Left renal cortex interstitium (tissue), 4 donors: ENCODE measurements at regions not wholly inside any gene's neighbourhood (a gene's known extent, or its start where the extent isn't known, plus 50 kb on each side); places are given as distances from the start of the nearest gene placed in this dataset.
A peak's percentile ranks its signal among the peaks of the same experiment; 100 is the strongest.
"Not testable (repeated sequence)": the region's sequence is repeated elsewhere in the genome, so short reads cannot be mapped to it uniquely, and the experiment has no call there.

Source experiments
- DNase-seq, 4 donors: peaks; one replicate each; pipeline ENCODE4 v3.0.0-alpha.2; 2013; ENCODE audit warnings: low read depth in 4 of 4, low spot score in 2 of 4, missing footprints in 1 of 4

DNA sequence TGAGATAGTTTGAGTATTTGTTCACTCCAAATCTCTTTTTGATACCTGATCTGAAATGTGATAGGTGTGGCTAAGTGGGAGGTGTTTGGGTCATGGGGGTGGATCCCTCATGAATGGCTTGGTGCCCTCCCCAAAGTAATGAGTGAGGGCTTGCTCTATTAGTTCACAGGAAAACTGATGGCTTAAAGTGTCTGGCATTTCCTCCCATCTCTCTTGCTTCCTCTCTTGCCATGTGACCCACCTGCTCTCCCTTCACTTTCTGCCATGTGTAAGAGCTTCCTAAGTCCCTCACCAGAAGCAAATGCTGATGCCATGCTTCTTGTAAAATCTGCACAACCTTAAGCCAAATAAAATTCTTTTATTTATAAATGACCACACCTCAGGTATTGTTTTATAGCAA, 61.1 kb downstream of the MAD2L1 start:
- DNase-seq, result no peak

DNA sequence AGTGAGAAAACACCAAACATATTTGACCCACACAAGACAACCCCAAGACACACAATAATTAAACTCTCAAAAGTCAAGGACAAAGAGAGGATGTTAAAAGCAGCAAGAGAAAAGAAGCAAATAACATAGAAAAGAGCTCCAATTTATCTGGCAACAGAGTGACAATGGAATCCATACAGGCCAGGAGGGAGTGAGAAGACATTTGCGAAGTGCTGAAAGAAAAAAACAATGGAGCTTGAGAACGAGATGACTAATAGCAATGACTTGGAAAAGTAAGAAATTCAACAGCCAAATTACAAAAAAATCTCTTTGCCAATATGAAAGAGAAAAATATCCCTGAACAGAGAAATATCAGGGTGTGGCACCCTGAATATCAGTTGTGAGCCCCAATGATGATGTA, 61.6 kb downstream of the MAD2L1 start:
- DNase-seq, result no peak

DNA sequence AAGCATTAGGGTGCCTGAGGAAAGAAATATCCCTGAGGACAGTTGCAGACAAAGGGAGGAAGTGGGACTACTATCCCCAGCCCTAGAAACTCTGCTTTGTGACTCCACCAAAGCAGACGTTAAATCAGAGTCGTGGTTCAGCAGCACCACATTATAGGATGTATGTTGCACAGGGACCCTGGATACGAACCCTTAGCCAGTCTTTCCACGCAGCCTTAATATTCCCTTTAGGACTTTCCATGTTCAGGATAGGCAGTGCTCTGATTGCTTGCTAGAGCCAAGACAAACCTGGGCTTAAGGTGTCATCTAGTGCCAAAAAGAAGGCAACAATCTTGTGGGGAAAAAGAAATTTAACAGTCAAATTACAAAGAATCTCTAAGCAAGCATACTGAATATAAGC, 62.6 kb downstream of the MAD2L1 start:
- DNase-seq, result no peak

DNA sequence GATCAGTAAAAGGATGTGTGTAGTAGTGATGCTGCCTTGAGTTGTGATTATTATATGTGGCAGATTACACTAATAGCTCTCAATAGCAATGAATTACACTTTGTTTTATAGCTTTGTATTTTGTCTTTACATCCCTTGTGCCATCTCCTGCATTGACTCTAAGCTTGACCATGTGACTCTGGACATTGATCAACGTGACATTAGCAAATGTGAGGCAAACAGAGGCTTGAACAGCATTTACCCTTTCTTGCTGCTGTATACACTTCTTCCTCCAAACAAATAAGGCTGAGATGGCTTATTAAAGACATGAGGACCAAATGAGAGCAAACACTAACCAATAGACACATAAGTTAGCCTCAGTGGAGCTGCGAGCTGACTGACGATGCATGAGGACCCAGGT, 63.5 kb downstream of the MAD2L1 start:
- no peak for DNase-seq

DNA sequence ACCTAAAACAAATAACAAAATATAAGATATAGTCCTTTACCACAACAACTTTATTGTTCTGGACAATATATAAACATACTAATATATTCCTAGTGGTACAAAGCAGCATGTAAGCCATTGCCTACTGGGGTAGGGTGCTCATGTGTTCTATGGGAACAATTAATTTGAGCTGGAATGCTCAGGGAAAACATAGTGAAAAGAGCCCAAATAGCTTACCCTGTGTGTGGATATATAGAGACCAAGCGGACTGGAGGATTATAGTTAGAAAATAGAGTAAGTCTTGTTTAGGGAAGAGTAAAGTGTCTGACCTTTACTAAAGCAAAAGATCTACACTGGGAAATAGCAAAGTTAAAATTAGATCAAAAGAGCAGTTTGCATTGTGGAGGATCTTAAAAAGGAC, 64.8 kb downstream of the MAD2L1 start:
- no peak for DNase-seq

DNA sequence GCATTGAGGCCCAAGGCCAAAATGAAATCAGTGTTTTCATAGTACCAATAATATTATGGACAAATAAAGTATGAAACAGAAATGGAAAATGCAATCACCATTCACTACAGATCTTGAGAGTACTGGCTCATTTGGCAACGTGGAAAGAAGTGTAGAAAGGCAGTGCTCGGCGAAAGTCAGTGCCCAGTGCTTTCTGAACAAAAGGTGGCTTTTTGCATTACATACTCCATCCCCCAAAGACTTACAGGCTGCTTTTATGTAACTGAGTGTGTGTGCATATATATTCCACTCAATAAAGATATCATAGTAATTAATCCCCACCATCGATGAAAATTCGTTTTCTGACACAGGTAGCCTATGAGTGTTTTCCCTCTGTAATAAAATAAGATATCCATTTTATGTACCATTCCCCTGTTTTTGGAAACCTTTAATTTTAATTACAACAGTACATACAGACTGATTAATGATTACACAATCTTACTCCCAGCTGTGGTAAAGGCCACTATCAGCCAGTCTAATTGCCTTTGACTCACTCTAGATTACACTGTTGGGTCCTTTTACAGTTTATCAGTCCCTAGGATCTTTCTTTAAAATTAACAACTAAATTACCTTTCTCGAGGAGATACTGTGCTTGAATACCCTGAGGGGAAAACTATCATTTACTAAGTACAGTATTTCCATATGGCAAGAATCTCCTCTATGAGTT, 65.9 kb downstream of the MAD2L1 start:
- DNase-seq, result no peak

DNA sequence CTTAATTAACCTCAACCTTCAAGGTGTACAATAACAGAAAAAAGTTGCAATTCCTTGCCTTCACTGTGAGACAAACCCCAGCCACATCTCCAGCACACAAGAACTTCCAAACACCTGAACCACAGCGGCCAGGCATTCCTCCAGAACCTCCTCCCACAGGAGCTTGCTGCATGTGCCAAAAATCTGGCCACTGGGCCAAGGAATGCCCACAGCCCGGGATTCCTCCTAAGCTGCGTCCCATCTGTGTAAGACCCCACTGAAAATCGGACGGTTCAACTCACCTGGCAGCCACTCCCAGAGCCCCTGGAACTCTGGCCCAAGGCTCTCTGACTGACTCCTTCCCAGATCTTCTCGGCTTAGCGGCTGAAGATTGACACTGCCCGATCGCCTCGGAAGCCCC, 70.6 kb downstream of the MAD2L1 start:
- not testable (repeated sequence) for DNase-seq

DNA sequence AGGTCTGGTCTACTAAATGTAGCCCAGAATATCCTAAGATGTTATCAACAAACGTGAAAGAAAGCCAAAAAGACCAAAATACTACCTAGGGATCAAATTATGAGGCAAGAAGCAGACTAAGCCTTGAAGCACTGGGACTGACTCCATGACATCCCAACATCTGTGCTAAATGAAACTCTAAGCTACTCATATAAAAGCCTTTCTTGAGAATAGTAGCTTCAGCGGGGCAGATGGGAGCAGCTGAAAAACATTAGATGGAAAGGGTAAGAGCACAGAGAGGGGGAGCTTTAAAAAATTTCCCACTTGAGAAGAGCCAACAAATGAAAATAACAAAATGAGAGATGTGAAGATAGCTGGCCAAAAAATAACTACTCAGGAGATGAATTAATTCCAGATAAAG, 81.7 kb downstream of the MAD2L1 start:
- no peak for DNase-seq

DNA sequence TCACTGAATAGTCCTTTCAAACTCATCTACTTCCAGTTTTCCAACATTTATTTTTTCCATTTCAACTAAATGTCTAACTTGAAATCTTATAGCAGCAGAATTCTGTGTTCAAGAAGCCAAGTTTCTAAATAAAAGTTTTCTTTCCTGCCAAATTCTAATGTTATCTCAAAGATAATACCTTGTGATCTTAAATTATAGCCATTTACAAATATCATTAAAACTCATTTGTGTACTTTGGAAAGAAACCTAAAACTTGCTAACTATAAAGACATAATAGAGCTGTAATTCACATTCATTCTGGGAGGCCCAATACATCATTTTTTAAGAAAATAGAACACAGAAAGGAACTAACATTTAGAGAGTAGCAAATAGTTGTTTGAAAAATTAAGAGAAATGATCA, 83.9 kb downstream of the MAD2L1 start:
- DNase-seq, result no peak

DNA sequence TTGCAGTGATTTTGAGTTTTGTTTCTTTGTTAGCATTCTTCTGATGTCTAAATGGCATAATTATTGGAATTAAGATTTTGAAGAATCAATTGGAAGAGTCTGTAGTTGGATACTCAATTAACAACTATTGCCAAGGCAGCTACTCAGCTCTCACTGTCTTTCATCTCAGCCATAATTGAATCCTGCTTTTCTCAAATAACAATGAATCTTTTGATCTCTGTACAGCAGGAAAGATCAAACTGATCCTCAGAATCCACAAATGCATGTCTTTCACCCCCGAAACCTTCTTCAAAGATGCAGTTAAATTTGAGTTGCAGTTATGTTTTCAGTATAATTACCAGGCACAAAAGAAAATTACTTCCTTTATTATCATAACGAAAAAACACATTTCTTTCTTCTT, 86.2 kb downstream of the MAD2L1 start:
- DNase-seq, result no peak

DNA sequence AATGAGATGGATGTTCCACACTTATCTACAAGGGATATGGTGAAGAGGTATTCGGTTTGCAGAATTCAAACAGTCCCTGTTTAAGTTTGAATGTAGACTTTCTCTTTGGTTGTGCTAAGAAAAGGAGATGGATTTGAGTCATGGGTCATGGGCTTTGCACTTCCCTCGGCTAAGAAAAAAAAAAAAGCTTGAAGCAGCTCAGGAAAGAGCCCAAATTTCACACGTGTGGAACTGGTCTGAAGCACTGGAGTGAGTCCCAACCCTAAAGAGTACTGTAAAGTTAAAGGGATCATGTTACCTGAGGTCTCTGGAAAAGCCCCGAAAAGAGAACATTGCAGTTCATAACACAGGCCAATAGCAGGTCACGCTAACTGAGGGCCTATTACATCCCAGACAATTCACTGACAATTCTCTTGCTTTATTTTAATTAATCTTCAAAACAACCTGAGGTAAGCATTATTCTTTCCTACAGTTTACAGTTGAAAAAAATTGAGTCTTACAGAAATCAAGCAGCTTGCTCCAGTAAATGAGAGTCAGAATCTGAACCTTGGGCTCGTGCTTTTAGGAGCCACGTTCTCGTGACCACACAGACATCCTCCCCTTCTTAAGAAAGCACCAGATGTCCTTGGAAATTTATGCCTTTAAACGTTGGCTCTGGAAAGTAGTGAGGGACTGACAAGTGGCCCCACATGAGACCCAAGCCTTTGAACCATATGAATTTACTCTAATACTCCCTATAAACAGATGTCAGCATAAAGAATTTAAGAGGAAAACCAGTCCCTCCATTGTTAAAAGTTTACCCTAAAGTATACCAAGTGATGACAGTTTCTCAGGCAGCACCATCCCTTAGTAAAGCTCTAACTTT, 89.3 kb downstream of the MAD2L1 start:
- no peak for DNase-seq

DNA sequence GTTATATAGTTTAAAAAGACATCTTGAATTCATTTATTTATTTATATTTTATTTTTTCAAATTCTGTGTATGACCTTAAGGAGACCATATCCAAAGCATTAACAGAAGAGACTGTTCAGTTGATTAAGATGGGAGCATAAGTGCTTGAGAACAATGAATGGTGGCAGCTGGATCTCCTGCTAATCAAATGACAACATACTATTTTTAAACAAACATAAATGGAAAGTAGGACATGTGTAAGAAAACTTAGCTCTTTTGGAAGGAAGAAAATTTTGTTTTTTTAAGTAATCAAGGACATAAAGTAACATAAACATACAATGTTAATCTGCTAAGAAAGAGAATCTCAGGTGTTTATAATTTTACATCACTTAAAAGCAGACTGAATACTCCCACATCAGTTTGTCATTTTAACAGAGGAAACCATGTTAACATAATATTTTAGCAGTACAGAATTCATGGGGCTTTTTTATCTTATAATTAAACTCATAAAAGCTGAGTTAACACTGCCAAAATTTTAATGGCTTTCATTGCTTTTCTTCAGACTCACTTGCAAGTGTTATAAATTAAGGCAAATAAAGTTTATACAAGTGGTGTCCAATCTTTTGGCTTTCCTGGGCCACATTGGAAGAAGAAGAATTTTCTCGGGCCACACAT, 95.1 kb downstream of the MAD2L1 start:
- peak in 2 of 4 donors; percentile 52 to 60 for DNase-seq

DNA sequence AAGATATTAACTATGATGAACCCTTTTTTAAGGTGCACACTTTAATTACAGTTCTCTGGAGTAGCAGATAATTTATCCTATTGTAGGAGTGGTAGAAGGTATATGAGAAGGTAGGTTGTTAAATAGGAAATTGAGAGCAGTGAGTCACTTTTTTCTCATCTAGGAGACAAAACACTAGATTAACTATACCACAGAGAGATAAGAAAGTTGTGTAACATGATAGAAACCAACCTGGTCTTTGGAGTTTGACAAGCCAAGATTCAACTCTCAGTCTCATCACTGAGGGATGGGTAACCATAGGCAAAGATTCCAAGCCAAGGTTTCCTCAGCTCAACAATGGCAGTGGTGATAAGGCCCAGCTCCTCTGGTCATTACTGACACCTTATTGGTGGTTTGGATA, 104.0 kb downstream of the MAD2L1 start:
- DNase-seq, result no peak

DNA sequence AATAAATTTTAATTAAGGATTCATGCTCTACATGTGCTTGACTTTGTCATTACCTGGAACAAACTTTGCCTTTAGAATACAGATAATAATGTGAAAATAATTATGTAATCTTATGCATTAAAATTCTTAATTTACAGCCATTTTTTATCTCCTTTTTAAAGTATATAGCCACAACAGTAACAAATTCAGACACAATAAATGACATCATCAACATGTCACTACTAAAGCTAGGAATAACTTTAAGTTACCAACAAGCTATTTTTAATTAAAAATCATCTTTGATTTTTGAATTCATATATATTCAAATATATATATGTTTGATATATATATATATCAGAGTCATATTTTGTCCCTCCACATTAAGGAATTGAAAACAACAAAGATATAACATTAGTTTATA, 107.7 kb downstream of the MAD2L1 start:
- no peak for DNase-seq

DNA sequence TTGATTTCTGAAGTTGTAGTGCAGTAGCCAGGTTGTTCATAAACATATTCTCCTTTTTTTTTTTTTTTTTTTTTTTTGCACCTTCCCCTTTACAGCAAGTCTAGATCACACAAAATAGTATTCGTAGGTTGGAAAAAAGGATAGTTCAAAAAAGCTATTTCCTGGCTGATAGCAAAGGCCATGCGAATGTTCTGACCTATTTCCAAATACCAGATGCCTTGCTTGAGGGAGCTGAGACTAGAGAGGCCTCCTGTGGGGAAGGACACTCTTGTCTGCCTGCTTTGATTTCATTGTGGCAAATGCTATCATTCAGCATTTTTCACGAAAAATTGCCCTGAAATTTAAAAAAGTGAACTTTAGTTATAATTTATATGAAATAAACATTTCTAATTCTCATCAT, 111.4 kb downstream of the MAD2L1 start:
- no peak for DNase-seq

DNA sequence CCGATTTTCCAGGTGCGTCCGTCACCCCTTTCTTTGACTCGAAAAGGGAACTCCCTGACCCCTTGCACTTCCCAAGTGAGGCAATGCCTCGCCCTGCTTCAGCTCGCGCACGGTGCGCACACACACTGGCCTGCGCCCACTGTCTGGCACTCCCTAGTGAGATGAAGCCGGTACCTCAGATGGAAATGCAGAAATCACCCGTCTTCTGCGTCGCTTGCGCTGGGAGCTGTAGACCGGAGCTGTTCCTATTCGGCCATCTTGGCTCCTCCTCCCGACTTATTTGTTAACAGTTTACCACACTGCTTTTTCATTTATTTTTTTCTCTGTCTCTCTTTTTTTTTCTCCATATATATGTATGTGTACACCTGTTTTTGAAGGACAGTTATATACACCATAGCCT, 112.2 kb downstream of the MAD2L1 start:
- not testable (repeated sequence) for DNase-seq

DNA sequence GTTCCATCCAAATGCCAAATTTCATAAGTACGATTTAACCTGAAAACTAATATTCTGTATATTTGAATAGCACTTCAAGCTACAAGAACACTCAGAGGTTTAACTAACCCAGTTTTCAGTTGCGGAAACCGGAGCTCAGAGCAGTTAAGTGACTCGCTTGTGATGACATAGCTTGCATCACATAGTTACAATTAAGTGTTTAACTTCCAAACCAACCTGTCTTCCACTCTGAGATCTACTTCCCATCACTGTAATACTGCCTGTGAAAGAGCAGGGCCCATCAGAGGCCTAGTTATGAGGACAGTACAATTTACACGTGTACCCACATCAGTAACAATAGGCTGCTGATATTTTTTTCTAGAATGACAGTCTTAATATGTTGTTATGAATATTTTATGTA, 120.3 kb downstream of the MAD2L1 start:
- DNase-seq, result no peak

DNA sequence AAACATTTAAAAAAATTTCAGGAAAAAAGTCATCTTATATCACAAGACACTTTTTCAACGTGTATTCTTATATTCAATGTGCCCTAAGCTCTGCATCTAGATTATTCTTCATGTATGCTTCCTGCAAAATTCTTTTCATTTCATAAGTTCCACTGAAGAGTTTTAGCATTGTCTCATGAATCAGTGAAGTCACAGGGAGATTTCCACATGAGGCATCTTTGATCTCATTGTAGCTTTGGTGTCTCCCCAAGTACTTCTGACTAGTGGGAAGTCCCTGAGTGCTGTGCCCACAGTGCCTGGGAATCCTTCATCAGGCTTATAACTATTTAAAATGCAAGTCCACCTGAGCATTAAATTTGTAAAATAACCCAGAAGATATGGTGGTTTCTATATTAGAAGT, 123.8 kb downstream of the MAD2L1 start:
- no peak for DNase-seq

DNA sequence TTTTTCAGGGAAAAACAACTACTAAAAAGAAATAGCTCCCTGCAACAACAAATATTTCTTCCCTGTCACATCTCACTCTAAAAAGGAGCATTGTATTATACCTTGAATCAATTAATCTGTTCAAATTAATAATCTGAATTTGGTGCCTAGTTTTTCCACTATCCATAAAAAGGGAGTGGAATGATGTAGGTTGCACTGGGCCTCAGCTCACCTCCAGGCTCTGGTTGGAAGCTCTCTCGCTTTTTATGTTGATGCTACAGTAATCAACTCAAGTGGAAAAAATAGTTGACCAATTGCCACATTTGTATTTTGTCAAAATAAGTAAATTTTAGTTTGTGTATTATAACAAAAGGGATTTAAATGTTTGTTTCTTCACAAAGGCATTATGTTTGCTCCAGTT, 126.1 kb downstream of the MAD2L1 start:
- no peak for DNase-seq

DNA sequence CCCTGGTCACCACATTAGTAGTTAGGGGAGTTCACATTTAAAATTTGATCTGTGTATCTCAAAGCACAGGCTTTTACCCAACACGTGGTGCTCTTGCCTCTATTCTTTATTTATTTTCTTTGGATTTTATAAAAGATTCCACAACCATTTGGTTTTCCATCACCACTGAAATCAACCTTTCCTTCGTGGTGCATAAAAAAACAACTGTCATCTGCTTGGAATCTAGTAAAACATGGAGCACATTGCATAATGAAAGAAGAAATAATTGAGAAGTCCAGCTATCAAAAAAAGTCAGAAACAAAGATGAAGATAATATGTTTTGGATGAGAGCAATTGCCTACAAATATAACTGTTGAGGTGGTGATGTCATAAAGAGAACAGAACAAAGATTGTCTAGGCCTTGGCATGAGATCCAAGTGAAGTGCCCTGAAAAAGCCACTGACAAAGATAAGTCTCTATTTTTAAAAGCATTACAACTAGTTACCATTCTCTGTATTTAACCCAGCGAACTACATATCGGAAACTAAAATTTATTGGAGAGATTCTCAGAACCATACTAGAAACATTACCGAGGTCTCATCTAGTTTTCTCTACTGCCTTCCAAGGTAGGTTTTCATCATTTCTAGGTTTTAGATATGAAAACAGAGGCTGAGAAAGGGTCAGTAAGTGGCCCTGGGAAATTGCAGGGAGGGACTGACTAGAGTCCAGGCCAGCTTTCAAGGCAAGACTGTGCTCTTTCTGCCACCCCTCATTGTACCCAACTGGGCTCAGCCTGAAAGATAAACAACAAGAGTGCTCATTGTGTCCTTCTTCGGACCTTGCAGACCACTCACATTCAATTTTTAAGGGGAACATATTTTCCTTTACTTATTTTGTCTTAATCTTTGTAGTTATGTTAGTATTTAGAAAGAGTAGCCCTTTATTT, 127.3 kb downstream of the MAD2L1 start:
- no peak for DNase-seq

DNA sequence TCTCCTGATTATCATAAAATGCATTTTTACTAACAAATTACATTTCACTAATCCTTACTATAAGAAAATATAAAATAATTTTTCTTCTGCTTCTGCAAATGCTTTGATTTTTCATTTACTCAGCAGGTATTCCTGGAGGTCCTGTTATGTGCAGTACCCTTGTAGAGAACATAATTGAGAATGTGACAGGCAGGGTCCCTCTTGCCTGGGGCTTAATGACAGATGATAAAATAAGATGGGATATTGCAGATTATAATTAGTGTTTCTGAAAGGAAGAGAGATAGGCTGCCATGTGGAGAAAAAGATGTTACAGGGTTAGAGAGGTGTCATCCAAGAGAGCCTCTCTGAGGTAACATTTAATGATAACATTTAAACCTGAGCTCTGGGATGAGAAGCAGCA, 128.9 kb downstream of the MAD2L1 start:
- DNase-seq, result no peak
